Left kidney (tissue), 1 donor: ENCODE measurements at regions not wholly inside any gene's neighbourhood (a gene's known extent, or its start where the extent isn't known, plus 50 kb on each side); places are given as distances from the start of the nearest gene placed in this dataset.

Source experiments
- DNase-seq: peaks from one replicate; pipeline ENCODE4 v3.0.0-alpha.2; 2013

DNA sequence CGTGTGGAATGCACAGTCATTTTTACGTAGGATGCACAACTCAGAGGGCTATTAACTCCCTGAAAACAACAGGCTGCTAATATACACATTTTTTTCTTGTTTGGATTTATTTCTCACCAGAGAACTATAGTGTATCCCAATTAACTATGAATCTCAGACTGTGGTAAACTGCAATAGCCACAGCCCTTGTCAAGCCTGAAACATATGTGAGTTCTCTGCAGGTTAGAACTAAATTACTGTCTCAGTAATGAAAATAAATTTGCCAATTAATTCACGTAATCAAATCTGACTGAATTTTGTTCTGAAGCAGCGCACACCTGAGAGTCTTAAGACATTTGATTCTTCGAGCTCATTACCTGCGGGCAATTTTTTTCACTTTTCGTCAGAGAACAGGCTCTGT lies 318.6 kb downstream of the PMP22 start:
- no peak for DNase-seq

DNA sequence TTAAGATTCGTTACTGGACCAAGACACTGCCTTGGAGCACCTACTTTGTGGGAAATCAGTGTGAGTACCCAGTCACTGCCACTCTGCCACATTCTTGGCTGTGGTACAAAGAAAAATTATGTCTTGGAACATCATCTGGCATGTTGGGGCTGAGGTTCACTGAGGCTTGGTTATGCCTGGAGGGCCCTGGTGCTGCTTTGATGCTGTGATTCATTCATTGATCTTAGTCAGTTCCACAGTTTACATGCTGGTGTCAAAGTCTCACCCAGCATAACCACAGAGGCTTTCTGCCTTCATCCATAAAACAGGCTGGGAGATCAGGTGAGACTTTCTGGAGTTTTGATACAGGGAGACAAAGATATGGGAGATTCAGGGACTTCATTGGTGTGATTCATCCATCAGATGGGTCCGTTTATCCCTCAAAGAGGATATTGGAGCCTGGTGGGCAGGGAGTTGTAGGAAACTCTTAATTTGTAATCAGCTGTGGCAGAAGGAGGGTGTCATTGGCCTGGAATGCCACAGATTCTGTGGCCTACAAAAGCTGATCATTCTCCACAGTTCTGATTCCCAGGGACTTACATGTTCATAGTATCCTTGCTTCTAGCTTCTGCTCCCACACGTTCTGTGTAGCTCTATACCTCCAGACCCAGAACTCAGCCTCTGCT lies 322.5 kb downstream of the PMP22 start:
- DNase-seq, result no peak

DNA sequence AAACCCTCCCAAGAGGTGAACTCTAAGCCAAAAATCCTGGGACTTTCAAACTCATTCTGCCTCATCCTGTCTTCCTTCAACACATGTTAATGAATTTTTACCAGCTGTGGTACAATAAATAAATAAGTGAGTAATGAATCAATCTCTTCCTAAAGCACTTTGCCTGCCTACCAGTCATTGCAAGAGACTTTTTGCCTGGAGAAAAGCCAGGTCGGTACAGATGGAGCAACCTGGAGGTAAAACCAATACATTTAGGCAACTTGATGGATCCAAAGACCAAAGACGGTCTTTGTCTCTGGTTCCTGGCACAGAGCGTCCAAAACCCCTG lies 324.2 kb downstream of the PMP22 start:
- DNase-seq, result no peak

DNA sequence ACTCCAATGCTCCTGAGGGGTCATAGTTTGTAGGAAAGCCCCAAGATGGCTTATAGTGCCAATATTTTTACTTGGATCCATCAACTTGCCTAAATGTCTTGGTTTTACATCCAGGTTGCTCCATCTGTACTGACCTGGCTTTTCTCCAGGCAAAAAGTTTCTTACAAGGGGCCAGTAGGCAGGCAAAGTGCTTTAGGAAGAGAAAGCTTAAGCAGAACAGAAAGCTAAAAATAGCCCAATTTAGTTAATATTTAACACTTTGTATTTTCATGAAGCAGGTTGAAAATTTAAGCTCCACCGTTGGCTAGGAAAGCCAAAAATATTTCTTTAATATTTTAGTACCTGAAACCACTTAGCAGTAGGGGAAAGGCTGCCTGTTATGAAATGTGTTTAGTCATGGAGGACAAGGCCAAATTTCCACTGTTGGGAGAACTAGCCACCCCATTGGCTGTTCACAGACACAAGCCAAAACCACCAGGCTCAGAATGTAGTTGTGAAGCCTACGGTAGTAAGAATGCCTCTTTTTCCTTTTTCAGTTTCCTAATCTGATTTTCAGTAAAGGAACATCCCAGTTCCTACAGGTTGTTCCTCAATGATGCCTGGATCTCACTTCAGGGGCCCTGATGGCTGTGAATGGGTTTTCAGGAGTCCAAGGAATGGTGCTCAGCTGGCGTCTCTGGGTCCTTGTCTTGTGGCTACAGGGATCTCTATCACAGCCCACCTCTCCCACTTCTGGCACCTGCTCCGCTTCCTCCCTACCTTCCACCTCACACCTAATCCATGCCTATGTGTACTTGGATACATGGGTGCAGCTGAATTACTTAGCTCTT lies 324.8 kb downstream of the PMP22 start:
- DNase-seq, result no peak

DNA sequence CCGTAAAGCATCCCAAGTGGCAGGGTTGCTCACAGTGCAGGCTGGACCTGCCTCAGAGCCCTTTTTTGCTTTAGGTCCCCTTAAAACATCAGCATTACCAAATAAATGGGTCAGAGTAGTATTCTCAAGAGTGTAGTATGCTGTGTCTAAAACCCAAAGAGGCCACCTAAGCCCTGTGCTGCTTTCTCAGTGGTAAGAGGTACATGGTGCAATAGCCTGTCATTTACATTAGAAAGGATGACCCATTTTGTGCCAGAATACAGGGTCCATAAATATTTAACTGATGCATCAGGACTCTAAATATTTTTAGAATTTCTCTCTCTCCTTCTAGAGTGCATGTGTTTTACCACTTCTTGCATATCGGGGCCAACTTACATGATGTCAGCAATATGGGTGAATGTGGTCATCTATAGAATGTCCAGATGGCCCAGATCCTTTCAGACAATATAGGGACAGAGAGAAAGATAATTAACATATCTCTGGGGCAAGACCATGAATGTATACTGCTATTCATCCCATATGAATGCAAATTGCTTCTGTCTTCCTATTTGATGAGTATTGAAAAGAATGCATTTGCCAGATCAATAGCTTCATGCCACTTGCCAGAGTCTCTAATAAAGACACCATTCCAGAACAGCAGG lies 329.2 kb downstream of the PMP22 start:
- DNase-seq, result no peak

DNA sequence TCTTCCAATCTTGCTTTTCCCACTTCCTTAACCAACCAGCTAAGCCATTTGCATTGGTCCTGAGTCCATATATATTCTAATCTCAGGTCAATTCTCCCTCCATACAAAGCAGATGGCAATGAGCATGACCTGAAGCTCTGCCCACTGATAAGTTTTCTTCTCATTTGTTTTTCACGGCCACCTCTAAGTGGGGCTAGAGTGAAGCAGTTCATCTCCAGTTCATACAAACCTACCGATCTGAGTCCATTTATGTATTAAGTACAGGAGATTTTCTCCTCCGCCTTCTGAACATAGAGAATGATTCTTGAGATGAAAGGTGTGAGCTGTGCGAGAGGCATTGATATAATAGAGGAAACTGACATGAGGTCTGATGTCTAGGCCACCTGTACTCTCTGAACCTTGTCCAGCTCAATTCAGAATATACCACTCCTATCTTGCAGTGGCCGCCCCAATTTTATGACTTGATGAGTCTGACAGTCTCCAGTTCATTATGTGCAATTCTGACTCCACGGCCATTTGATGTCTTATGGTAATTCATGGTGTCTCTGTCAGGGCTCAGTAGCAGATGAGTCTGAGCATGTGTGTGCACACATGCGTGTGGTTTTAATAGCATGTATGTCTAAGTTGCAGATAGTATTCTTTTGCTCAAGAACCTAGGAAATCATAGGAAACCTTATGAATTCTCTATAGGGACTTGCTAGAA lies 329.8 kb downstream of the PMP22 start:
- no peak for DNase-seq

DNA sequence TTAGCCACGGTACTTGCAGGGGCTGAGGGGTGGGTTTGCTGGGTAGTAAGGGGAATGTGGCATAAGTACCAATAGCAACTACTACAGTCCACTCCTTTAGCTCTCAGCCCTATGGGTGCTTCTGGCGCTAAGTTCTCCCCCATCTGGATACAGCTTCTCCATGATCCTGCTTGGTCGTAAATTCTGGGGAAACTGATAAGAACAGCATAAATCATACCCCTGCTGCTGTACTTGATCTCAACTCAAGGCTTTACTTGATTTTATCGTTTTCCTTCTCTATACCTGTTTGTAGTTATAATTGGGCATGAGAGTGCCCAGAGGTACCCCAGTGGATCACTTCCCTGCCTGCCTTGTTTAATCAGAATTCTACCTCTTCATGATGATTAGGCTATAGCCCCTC lies 331.4 kb downstream of the PMP22 start:
- DNase-seq, result no peak

DNA sequence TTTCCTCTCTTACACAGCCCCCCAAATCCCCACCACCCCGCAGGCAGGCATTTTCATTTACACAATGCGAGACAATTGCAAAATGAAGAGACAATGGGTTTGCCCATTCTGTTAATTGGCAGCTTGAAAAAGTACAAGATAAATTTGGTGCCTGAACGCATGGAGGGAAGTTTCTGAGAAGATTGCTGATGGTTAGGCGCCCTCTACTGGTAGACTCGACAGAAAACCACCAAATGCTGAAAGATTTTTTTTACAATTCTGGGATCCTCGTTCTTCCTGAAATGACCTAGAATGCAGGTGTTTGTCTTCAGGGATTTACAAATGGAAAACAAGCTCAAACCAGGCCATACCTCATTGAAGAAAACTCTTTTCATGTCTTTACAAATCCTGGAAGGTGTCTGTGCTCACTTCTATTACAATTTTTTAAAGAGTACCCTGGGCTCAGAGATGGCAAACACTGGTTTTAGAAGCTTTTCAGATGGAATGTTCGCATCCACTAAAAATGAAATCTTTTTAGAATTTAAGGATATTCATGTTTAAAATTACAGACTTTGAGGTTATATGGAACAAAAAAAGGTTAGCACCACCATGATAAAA lies 338.5 kb downstream of the PMP22 start:
- DNase-seq, result peak; percentile 79

DNA sequence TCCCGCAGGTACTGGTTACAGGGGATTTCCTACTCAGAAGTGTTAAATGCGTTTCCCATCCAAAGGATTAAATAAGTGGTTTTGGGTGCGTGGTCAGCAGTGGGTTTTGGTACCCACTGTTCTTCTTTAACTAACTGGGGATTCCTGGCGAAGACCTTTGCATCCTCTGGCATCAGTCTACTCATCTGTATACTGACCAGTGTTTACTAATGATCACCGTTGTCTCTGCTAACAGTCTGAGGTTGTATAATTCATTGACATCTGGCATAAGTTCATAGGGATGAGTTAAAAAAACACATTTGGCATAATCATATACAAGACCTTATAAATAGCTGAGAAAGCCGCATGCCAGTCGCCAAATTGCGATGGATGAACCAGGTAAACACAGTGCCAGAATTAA lies 339.1 kb downstream of the PMP22 start:
- no peak for DNase-seq

DNA sequence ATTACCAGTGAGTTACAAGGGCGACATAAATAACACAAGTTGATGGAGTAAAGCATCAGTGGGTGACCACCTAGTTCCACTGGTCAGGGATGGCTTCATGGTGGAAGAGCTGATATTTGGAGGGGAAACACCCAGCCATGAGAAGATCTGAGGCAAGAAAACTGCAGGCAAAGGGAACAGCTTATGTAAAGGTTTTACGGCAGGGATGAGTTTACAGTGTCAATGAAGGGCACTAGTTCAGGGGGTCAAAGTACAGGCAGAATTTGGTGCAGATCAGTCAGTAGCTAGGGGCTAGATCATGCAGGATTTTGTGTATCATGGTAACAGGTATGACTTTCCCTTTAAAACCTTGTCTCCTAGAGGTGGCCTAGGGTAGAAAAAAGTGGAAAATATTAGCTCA lies 339.6 kb downstream of the PMP22 start:
- no peak for DNase-seq

DNA sequence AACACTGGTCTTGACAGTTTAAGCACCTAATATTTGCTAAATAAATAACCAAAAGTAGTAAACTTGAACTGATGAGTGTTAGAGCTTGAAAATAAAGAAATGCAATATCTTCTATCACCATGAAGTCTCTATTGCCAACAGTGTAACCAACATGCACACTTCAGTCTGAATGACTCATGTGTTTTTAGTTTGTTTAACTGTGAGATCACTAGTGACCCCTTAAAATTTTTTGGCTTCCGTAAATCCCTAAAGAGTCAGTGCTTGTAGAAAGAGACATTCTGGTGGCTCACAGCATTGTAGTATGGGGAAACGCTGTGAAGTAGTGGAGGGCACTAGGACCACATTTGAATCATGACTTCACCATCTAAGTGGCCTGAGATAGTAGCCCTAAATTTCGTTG lies 341.1 kb downstream of the PMP22 start:
- no peak for DNase-seq

DNA sequence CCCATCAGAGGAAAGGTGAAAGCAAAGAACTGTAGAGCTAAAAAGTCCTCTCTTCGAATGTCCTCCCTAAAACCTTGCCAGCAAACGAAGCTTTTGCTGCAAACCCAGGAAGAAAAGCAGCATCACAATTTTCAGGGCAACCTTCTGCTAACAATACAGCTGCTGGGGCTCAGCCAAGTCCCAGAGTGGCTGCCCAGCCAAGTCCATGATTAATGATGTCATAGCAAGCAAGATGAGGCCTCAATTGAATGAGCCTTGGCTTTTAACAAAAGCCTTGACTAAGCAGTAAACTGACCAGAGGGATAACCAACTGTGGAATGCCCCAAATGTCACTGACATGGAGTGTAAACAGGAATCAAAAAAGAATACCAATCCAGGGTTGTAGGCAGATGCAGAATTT lies 342.7 kb downstream of the PMP22 start:
- DNase-seq, result no peak

DNA sequence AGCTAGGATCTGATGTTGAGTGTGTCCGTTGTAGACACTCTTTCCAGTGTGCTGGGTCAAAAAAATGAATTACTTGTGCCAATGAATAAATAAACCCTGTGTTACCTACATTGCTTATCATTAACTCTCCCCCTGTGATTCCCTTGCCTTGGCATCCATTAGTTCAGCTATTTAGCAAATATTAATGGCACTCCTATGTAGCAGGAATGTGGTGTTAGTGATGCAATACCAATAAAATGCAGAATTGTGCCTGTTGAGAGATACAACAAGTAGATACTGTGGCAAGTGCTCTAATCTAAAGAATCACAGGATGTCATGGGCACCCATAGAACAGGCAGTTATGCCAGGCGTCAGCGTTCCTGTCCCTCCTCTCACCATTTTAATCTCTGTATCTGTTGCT lies 343.2 kb downstream of the PMP22 start:
- DNase-seq, result no peak

DNA sequence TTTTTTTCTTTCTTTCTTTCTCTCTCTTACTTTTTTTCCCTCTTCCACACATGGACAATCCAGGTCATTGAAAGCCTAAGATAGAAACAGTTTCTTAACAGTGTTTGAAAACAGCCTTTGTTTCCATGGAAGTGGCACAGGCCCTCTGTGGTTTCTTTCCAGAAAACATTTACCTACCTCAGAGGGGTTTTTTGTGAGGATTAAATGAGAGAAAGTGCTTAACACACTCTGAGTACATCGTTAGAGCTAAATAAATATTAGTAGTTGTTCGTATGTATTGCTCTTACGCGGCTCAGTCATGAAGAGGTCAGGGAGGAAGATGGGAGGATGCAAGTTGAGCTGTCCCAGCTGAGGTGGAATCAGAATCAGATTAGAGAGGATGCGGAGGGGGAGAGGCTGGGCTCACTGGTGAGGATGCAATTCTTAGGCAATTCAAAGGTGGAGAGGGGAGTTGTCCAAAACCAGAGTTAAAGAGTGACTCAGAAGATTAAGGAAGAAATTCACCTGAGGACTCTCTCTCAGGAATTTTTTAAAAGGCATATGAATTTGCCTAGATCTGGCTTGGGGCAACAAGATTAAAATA lies 345.4 kb downstream of the PMP22 start:
- DNase-seq, result peak; percentile 20

DNA sequence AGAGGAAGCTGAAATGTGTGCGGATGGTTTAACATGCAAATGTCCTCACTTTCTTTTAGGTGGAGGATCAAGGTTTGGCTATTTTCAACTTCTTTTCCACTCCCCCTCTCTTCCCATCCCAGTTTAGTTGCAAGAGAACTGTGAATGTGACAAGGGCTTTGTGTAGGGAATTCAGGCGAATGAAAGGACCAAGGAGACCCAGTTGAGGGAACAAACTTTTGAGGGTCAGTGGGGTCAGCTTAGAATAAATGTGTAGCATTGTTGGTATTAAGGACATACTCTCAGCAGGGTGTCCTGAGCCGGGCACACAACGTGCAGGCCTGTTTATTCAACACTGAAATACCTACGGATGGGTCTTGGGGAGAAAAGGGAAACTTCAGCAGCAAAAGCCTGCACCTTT lies 346.0 kb downstream of the PMP22 start:
- DNase-seq, result no peak

DNA sequence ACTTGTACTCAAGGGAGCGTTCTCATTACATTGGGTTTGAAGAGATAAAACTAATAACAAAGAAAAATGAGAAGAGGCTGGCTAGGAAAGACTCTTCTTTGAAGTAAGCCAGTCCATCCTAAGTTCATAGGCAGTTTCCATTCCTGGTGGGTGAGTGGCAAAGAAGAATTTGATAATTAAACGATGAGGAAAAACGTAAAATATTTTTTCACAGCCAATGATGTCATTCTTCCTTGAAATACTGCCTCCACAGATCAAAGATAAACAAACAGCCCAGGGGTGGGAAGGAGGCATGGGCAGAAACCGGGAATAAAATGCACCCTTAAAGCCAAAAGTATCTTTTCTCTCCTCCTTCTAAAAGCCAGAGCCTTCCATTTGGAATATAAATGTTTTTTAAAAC lies 346.6 kb downstream of the PMP22 start:
- no peak for DNase-seq

DNA sequence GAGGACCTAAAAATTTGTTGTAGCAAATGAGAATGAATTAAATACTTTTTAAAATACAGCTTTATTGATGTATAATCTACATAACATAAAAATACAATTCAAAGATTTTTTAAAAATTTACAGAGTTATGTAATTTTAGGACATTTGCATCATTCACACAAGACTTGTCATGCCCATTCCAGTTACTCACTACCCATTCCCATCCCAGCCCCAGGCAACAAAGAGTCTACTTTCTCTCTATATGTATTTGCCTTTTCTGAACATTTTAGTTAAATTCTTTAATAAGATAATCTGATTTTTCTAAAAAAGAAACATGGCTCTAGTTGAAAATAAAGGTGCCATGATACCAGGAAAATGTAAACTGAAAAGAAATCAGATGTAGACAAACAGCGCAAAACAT lies 354.2 kb downstream of the PMP22 start:
- no peak for DNase-seq

DNA sequence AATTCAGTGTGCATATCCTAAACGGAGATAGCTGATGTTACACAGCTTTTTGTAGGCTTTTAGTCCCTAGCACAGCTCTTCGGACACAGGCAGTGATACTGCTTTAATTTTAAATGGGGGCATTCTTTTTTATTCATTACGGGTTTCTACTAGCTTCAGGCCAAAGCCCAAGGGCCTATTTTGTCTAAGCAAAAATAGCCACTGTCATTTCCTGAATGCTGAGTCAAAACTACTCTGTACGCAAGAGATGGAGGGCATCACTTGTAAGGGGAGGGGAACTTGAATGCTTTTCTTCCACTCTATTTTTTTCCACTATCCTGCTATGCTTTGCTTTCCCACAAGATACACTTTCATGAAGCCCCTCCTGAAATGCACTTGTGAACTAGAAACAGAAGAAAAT lies 360.7 kb downstream of the PMP22 start:
- DNase-seq, result no peak

DNA sequence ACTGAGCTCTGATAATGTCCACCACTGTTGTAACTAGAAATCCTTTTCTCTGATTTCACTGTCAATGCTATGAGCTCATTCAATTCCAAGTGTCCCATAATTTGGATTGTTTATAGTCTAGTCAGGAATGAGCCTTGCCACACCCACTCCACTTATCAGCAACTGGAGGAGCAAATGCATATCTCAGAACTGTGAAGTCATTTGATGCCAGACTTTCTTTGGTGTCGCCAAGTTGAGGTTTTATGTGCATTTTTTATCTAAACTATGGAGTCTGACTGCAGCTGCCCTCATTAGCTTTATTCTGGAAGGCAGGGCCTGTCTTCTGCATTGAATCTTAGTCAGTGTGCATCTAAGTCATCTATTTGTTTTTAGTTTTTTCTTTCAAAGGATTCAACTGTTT lies 361.3 kb downstream of the PMP22 start:
- no peak for DNase-seq

DNA sequence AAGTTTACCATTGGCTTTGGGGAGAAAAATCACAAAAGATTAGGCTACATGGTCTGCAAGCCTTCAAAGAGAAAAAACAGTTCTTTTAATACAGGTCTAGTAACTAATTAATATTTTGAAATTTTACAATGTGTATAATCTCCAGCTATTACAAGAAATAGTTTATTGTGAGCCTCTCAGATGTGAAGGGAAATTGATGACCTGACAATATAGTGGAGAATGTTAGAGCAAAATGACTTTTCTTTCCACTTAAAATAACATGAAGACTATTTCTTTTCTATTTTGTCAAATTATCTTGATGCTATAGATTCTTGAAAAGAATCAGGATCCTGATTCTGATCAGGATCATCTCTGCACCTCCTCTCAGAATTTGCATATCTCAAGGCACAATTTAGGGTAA lies 362.3 kb downstream of the PMP22 start:
- no peak for DNase-seq

DNA sequence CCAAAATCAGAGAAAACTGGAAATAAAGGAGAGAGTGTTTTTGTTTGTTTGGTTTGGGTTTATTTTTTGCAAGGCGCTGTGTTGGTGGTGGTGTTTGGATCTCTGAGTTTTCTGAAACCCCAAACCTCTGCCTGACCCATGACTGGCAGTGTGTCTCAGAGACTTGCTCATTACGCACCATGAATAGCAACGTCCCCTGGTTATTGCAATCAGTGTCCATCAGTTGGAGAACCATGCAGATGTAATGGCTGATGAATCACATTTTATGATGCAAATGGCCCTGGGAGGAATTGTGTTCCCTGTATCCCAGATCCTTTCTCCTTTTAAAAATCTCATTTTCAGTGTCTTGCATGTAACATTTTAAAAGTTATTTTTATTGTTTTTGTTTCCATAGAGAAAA lies 362.8 kb downstream of the PMP22 start:
- DNase-seq, result no peak

DNA sequence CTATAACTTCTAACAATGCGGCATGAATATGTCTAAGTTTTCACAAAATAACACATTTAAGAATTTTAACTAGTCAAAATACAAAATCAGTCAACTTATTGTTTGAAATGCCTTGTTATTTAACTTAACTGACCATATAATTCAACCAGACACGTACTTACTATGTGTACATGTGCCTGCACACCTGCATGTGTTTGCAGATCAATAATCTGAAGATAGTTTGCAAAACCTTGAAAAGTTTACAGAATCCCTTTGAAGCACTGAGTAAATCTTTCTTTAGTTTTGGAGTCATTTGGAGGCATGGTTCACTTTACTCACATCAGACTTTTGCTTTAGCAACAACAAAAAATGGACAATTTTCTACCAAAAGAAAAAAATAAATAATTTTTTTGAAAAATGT lies 363.8 kb downstream of the PMP22 start:
- no peak for DNase-seq
